GM19438 (cell line): ENCODE measurements at regions not wholly inside any gene's neighbourhood (a gene's known extent, or its start where the extent isn't known, plus 50 kb on each side); places are given as distances from the start of the nearest gene placed in this dataset.
"Not testable (repeated sequence)": the region's sequence is repeated elsewhere in the genome, so short reads cannot be mapped to it uniquely, and the experiment has no call there.

ENCODE experiments used
- ATAC-seq: cut with Tn5 transposase; IDR thresholded peaks from one replicate; pipeline ENCODE4 v1.9.1; 2021; ENCODE audit warnings: low read depth; ENCODE audit not compliant: unreplicated experiment

DNA sequence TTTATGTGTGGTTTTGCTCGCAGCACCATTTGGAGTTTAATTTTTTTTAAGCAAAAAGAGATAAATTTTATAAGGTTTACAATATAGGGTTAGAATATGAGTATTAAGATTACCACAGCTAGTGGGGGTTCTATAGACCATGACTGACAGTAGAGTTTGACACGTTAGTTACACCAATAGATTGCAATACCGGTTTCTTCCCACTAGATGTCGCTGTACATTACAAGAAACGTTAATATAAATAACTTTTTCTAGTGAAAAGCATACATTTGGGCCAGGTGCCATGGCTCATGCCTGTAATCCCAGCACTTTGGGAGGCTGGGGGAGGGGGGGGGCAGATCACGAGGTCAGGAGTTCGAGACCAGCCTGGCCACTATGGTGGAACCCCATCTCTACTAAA lies 433.6 kb downstream of the MAGEB5 start:
- ATAC-seq, result peak; percentile 59

DNA sequence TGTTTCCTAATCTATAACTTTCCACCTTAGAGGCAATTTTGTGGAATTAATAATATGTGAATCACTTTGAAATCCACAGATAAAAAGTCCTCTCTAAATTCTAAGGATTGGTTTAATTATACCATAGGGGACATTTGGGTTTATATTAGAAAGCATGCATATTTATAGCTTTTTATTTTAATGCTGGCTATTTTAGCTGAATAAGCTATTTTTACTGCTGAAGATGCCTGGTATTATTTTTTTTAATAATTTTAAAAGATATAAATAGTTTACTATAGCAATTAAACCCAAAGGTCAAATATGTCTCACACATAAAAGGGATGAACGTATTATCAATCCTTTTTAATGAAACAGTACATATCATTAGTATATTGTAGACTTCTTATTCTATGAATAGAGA lies 415.4 kb downstream of the MAGEB5 start:
- no peak for ATAC-seq

DNA sequence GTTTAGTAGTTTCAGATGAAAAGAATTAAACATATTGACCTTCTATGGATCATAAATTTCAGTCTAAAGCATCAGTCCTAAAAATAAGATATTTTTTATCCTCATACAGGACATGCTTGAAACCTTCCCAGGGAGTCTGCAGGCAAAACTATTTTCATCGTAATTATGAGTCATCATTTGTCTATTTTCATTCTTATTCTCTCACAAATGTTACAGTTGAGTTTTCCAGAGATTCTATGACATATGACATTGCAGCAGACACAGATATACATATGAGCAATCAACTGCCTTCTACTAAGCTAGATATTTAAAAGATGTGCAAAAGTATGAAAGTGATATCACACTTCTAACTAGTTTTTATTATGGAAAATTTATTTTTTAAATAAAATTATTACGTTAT lies 398.0 kb downstream of the MAGEB5 start:
- no peak for ATAC-seq

DNA sequence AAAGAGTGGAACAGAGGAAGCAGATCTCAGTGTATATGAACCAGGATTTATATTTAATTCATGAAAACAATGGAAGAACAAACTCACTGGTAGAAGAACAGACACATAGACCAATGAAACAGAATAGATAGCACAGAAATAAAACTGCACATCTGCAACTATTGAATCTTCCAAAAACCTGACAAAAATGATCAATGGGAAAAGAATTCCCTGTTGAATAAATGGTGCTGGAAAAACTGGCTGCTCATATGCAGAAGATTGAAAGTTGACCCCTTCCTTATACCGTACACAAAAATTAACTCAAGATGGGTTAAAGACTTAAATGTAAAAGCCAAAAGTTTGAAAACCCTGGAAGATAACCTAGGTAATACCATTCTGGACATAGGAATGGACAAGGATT lies 391.0 kb downstream of the MAGEB5 start:
- no peak for ATAC-seq

DNA sequence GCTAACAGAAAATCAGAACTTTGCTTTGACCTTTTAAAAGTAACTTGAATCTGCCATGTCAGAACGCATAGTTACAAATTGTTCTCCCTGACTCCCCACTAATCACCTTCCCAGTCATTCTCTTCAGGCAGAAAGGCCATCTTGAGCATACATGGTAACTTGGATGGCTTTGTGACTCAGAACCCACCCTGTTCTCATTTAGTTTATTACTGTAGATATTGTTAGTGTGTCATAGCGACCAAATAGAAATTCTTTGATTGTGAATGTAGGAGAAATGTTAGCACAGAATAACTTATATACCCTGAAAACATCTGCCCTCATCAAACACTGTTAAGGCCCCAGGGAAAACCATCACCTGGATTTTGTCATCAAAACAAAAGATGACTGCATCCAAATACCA lies 382.0 kb downstream of the MAGEB5 start:
- no peak for ATAC-seq

DNA sequence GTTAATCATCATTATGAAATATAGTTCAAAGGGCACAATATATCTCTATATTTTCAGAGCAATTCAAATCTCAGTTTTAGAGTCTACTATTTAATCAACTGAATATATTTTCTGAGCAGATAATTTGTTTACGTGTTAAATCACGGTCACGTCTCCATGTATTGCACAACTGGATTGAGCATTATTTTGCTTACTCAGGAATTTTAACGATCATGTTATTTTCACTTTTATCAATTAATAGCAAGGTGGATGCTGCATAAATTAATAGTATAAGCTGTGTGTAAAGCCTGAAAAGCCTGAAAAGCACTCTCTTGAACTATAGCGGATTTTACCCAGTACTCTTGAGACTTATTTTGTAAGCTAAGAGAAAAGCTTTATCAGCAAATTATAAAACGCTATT lies 374.9 kb downstream of the MAGEB5 start:
- ATAC-seq, result no peak

DNA sequence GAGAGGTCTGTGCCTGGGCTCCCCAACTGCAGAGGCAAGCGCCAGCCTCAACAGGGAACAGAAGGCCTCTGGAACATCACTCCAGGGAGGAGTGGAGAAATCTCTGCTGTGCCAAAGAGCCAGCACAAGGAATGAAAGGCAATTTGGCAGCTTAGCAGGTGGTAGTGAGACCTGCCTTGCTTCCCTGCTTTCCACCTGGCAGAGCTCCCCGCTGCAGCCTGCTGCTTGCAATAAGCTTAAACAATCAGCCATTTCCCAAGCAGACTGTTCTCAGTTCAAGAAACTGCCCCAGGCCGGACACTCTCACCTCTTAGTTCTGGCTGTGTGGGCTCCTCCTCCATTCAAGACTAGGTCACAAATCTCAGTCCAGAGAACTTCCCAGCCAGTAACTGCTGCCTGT lies 370.6 kb downstream of the MAGEB5 start:
- ATAC-seq, result no peak

DNA sequence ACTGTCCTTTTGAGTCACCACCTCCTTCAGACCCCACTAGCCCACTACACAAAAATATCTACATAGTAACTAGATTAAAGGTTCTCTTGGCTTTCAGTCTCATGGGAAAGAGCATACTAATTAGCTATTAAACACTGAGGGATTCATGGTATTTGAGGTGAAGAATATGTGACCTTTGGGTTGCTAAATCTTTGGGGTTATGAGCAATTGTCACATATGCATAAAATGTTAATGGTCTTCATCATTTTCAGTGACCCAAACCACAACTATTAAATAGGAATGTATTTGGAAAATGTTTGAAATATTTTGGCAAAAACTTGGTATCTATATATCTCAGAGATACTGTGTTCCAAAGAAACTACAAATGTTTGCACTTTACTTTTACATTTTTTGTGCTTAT lies 365.1 kb downstream of the MAGEB5 start:
- no peak for ATAC-seq

DNA sequence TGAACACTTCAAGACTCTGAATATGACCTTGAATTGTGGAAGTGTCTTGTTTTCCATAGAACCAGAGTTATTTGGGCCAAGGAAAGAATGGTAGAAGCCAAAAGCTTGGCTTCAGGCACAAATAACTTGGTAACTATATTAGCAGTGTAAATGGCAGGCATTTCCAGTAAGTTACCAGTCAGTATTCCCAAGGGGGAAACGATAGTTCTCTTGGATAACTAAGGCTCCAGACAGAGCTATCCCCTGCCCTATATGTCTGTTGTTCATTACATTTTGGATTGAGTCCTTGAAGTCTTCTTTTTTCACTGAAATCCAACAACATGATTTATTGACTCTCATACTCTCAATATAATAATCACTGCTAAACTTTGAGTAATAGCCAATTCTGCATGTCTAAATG lies 364.1 kb downstream of the MAGEB5 start:
- no peak for ATAC-seq

DNA sequence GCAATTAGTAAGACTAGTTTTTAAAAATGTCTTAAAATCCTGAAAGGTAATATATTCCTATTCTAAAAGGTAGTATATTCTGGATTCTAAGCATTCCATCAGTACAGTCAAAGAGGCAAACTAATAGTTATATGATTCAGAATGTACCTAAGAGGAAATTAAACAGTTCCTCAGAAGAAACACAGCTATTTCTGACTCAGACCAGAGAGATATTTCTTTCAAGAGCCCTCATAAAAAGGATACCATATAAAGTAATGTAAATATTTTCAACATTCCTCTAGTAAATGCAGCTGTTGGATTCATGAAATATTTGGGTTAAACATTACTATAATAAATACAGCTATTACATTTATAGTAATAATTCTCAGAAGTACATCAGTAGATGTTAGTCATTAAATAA lies 358.3 kb downstream of the MAGEB5 start:
- no peak for ATAC-seq

DNA sequence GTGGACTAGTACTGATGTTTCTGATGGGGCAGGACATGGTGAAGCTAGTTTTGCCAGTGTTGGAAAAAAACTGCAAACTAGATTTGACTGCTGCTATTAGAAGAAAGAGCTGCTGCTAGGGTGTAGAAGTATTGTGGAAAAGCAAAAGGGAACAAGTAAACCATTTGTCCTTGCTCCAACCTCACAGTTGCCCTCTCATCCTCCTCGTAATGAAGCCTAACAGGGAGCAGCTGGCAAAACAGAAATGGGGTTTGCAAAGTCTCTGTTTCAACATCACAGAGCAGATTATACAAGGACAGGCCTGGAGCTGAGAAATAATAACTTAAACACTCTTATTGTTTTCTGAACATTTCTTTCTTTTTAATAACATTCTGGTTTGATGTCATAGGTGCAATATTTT lies 346.2 kb downstream of the MAGEB5 start:
- ATAC-seq, result no peak

DNA sequence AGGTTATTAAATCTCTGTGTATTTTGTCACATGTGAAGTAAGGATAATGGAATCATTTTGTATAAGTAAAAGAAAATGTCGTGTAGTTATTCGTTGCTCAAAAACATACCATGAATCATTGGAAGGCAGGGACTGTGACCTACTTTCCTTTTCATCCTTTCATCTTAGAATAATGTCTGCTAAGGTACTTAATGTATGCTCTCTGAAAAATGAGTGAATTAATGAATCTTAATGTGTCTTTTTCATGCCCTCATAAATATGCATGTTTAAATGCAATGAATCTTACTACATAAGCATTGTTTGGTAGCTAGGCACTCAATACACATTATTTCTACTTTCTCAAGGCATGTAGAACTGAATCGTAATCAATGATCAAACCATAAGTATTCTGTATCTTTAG lies 343.9 kb downstream of the MAGEB5 start:
- no peak for ATAC-seq

DNA sequence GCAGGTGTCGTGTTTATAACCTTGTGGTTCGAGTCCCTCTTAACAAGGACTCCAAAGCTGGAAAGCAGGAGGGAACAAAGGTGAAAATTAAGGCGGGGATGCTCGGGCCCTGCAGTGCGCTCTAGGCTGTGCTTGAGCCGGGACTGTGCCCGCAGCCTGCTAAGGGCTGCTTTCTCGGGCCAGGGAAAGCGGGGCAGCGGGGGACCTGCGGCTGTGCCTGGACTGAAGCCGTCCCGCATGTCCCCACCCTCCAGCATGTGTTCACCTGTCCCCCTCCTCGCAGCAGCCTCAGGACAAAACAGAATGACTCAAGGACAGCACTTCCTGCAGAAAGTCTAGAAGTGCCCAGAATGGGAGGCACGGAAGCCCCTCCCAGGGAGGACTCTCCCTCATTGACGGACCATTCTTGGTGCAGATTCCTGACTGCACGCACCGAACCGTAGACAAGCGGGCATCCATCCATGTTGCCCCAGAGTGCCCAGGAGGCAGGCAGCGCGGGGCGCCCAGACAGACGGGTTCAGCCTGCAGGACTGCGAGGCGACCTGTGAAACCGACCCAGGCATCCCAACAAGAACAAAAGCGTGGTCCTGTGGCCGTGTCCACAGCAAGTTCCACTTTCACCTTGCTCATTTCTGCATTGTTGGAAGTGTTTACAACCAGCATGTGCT lies 342.9 kb downstream of the MAGEB5 start:
- ATAC-seq, result no peak

DNA sequence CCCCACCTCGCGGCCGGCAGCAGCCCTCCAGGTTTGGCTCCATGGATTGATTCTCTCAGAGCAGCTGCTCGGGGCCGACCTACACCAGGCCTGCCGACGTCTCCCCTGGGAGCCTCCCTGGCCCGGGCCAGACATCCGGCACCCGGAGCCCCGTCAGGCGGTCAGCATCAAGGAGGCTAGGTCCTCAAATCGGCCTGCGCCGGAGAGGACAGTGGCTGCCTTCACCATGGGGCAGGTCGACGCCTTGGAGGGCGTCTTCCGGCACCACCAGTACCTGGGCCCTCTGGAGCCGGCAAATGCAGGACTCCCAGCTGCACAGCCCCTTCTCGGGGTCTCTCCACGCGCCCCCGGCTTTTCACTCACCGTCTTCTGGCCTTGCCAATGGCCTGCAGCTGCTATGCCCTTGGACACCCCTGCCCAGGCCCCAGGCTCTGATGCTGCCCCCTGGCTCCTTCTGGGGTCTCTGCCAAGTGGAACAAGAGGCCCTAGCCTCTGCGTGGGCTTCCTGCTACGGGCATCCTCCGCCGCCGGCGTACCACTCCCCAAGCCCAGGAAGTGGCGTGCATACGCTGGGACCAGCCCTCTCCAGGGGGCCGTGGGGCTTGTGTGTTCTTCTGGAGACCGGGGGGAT lies 341.8 kb downstream of the MAGEB5 start:
- no peak for ATAC-seq

DNA sequence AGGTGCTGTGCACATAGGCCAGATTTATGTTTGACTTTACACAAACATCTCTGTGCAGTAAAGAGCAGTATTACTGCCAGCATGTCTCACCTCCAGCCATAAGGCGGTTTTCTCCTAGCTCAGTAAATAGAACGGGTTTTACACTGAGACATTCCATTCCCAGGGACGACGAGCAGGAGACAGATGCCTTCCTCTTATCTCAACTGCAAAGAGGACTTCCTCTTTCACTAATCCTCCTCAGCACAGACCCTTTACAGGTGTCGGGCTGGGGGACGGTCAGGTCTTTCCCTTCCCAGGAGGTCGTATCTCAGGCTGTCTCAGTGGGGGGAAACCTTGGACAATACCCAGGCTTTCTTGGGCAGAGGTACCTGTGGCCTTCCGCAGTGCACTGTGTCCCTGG lies 309.8 kb downstream of the MAGEB5 start:
- not testable (repeated sequence) for ATAC-seq

DNA sequence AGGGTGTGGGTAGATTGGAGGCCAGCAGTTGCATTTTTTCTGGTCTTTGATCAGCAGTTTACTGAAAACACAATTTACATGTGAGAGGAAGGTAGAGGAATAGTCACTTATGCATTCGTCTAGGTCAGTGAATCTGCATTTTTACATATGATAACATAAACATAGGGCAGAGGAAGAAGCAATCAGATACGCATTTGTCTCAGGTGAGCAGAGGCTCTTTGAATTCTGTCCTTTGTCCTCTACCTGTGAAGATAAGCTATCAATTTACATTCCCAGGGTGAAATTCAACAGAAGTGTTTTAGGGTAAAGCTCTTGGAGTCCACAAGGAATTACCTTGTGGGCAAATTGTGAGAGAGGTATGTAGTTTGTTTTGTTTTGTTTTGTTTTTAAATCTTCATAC lies 306.5 kb downstream of the MAGEB5 start:
- no peak for ATAC-seq

DNA sequence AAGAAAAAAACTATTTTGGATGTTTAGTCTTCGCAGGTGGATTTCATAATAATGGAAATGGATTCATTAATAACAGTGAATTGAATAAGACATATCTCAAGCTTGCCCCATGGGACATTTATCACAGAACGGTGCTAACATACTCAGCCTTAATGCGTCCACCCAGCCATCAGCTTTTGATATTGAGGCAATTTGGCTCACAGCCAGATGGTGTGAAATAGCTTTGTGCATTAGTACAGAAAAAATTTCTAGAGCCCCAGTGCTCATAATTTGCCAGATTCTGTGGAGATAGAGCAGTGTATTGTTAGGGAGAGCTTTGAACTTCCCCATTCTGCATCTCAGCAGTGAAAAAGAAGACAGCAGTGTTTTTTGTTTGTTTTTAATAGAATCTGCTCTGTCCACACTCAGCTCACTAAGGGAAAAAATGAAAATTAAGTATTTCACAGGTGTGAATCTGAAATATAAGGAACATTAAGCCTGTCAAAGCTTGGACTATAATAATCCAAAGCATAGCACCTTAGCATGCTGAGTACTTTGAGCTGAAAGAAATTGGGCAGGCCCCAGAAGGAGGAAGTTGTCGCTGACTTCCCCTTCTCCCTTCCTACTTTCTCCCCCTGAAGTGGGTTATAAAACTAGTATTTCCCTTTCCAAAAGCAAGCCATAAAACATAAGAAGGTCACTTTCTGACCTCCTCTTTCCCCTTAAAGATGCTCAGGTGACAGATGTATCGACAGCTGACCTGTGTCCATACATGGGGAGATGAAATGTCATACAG lies 295.8 kb downstream of the MAGEB5 start:
- ATAC-seq, result no peak

DNA sequence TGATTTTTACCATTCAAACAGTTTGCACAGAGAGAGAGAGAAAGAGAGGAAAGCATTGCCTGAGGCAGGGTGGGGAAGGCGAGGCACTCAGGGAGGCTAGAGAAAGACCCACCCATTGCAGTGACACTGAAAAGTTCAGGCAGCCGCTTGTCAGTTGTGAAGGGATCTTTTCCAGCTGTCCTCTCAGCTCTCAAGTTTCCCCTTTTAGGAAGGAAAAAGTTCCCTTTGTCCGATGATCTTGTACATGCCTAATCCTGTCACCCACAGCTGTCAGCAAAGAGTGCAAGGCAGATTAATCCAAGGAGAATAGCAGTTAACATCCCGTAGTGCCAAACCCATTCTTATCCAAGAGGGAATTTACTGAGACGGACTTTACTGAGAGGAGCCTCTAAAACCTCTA lies 255.0 kb downstream of the MAGEB5 start:
- ATAC-seq, result no peak

DNA sequence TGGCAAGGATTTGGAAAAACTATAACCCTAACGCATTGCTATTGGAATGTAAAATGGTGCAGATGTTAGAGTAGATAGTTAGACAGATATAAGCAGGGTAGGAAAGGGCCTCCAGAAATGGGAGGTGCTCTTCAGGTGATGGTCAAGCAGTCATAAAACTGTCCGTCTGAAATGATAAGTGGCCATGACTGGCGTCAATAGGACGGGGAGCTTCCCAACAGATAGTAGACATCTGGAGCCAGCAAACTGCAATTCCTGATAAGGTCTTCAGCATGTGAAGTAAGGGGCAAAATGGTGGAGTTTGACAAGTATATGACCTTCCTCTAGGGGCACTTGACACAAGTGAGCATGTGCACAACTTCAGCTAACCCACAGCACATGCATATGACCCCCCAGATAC lies 250.4 kb downstream of the MAGEB5 start:
- no peak for ATAC-seq

DNA sequence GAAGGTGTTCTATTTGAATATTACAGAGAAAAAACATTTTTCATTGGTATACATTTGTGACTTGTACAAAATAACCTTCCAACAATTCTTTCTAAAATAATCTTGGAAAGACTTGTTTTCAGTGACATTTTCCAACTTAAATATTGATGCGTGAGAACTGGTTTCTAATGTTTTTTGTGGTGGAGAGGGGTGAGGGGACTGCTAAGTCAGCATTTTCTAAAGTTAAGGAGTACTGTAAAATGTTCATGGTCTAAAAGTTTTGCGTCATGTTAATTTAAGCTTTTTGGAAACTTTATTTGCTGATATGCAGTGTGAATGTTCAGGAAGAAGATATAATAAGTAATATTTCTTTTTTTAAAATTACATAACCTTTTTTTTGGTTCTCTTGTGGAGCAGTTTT lies 229.3 kb downstream of the MAGEB5 start:
- no peak for ATAC-seq

DNA sequence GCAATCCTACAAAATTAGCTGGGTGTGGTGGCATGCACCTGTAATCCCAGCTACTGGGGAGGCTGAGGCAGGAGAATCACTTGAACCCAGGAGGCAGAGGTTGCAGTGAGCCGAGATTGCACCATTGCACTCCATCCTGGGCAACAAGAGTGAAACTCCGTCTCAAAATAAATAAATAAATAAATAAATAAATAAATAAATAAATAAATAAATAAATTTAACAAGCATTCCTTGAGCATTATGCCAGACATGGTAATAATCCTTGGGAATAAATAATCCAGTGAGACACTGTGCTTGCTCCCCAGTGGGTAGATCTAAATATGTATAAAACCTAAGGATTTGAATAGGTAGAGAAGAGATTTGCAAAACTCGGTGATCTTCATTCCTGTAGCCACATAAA lies 228.4 kb downstream of the MAGEB5 start:
- not testable (repeated sequence) for ATAC-seq

DNA sequence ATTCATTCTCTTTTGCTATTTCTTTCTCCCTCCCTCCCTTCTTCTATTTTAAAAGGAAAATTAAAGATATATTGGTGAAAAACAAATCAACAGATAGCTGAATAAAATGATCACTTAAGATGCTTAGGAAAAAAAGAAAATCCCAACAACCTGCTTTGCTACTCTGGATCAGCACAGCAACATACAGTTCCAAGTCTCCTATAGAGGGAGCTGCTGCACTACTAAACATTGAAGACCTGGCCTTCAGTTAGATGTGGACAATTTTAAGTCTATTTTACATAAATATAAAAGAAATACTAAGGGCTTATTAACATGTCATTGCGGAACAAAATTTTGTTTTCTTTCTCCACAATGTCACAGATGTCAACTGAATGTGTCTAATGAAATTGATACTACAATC lies 226.4 kb downstream of the MAGEB5 start:
- ATAC-seq, result no peak
